H1 (cell line): ENCODE measurements at regions not wholly inside any gene's neighbourhood (a gene's known extent, or its start where the extent isn't known, plus 50 kb on each side); places are given as distances from the start of the nearest gene placed in this dataset.

Experiments
- CHD1 ChIP-seq: IDR thresholded peaks from 2 replicates; pipeline ENCODE4 v1.6.1; 2012; ENCODE audit warnings: low read depth, low read length, improper control_type of control experiment
- JUN ChIP-seq: IDR thresholded peaks from 2 replicates; pipeline ENCODE4 v1.6.1; 2011; ENCODE audit warnings: low read depth, mild to moderate bottlenecking, improper control_type of control experiment, low read length
- JUND ChIP-seq: IDR thresholded peaks from 2 replicates; pipeline ENCODE4 v1.6.1; 2011; ENCODE audit warnings: mild to moderate bottlenecking, improper control_type of control experiment, low read length
- NRF1 ChIP-seq: IDR thresholded peaks from 2 replicates; pipeline ENCODE4 v1.6.1; 2011; ENCODE audit warnings: mild to moderate bottlenecking, low read depth, low read length, improper control_type of control experiment
- RAD21 ChIP-seq, 2 experiments: IDR thresholded peaks in 1 of 2; conservative IDR thresholded peaks in 1 of 2; 2 replicates each; pipeline ENCODE4 v1.6.1; 2011; ENCODE audit warnings: low read depth in 2 of 2, low read length in 2 of 2, improper control_type of control experiment in 1 of 2, inconsistent platforms in 1 of 2, mild to moderate bottlenecking in 1 of 2, moderate library complexity in 1 of 2
- RXRA ChIP-seq: IDR thresholded peaks from 2 replicates; pipeline ENCODE4 v1.6.1; 2011; ENCODE audit warnings: low read depth, mild to moderate bottlenecking, low read length, moderate library complexity; ENCODE audit not compliant: insufficient read depth
- SP1 ChIP-seq: IDR thresholded peaks from 2 replicates; pipeline ENCODE4 v1.6.1; 2011; ENCODE audit warnings: low read depth, low read length
- TBP ChIP-seq: IDR thresholded peaks from 2 replicates; pipeline ENCODE4 v1.6.1; 2011; ENCODE audit warnings: low read depth, low read length, improper control_type of control experiment
- TF ChIP-seq, protein P1 (sequence below), 3 experiments: IDR thresholded peaks; 1 replicate in 2 of 3; 2 replicates in 1 of 3; pipeline versions ENCODE4 v1.5.1 to v1.6.1; 2011; ENCODE audit warnings: low read length in 3 of 3, mild to moderate bottlenecking in 3 of 3, inconsistent platforms in 2 of 3, low read depth in 1 of 3, moderate library complexity in 1 of 3; ENCODE audit not compliant: insufficient read depth in 1 of 3; ENCODE audit errors: control extremely low read depth in 1 of 3

DNA sequence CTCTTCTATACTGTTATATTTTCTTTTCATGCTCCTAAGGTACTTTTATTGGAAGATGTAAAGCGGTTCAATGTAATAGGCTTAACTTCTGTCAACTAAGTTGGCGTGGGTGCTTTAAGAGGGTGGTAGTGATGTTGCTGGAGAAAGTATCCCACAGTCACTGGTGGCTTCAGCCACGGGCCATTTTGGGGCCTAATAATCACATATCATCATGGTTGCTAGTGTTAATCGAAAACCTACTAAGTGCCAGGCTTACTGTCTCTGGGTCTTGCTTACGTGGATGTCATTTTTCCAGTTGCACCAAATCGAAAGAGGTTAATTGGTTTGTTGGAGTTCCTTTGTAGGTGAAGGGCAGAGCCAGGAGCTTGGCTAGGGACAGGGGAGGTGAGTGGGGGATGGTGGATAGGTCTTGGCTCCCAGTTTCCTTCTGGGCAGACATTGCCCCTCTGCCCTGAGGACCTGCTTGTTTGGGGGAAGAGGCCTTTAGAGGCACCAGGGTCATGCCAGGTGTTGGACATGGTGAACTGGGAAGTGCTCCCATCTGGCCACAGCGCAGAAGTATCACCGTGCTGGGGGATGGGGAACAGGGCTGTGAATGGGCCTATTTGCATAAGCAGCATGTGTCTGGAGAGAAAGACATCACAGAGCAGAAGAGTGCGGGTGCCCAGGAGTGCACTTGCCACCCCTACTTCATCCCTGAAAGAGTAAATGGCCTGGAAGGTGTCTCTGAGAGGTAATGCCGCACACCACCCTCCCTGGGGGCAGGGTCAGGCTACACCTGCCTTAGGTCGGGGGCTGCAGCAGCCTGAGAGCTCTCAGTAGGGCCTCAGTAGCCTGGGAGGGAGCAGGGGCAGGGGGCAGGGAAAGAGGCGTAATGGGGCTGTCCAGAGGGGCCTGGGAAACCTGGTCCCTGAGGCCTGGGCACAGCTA lies 62.4 kb upstream of the POLG start:
- TF ChIP-seq JUN (no peak), SP1 (peak; percentile 57; the same call in 1 of the 2 replicates), RAD21 (IDR thresholded peaks at IDR 0.05 in 1 of 2, conservative IDR thresholded peaks at IDR 0.05 in 1 of 2; ENCODE audit: low read depth in 2 of 2, low read length in 2 of 2) (no peak), NRF1 (no peak), RXRA (no peak), TBP (no peak), CHD1 (no peak), JUND (no peak)
- TF ChIP-seq, protein P1, sequence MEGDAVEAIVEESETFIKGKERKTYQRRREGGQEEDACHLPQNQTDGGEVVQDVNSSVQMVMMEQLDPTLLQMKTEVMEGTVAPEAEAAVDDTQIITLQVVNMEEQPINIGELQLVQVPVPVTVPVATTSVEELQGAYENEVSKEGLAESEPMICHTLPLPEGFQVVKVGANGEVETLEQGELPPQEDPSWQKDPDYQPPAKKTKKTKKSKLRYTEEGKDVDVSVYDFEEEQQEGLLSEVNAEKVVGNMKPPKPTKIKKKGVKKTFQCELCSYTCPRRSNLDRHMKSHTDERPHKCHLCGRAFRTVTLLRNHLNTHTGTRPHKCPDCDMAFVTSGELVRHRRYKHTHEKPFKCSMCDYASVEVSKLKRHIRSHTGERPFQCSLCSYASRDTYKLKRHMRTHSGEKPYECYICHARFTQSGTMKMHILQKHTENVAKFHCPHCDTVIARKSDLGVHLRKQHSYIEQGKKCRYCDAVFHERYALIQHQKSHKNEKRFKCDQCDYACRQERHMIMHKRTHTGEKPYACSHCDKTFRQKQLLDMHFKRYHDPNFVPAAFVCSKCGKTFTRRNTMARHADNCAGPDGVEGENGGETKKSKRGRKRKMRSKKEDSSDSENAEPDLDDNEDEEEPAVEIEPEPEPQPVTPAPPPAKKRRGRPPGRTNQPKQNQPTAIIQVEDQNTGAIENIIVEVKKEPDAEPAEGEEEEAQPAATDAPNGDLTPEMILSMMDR (IDR thresholded peaks at IDR 0.05; ENCODE audit: control extremely low read depth in 1 of 3, insufficient read depth in 1 of 3, low read depth in 1 of 3, low read length in 3 of 3): no peak
